Ureter (tissue), 1 donor: ENCODE measurements at regions not wholly inside any gene's neighbourhood (a gene's known extent, or its start where the extent isn't known, plus 50 kb on each side); places are given as distances from the start of the nearest gene placed in this dataset.

Experiments
- DNase-seq: peaks from one replicate; pipeline ENCODE4 v3.0.0-alpha.2; 2020; ENCODE audit warnings: low spot score
- donor health status: DM: yes; HTN: yes; CAD: no.

- no peak for DNase-seq
Measured at GRCh38 chr1:37272626-37273025, 201.8 kb upstream of the ZC3H12A start.

- no peak for DNase-seq
Measured at GRCh38 chr1:37274486-37274885, 199.9 kb upstream of the ZC3H12A start.

GRCh38 chr1:37274938-37275631, 199.3 kb upstream of the ZC3H12A start:
- no peak for DNase-seq

- DNase-seq, result no peak
Measured at GRCh38 chr1:37277366-37277765, 197.0 kb upstream of the ZC3H12A start.

- no peak for DNase-seq
Measured at GRCh38 chr1:37281354-37281753, 193.0 kb upstream of the ZC3H12A start.

GRCh38 chr1:37282764-37283163, 191.6 kb upstream of the ZC3H12A start:
- no peak for DNase-seq

GRCh38 chr1:37284053-37284452, 190.3 kb upstream of the ZC3H12A start:
- no peak for DNase-seq

GRCh38 chr1:37286881-37287280, 187.5 kb upstream of the ZC3H12A start:
- no peak for DNase-seq

- DNase-seq, result no peak
Measured at GRCh38 chr1:37288900-37289299, 185.5 kb upstream of the ZC3H12A start.

GRCh38 chr1:37290718-37291117, 183.7 kb upstream of the ZC3H12A start:
- no peak for DNase-seq

- no peak for DNase-seq
Measured at GRCh38 chr1:37292789-37293188, 181.6 kb upstream of the ZC3H12A start.

GRCh38 chr1:37294096-37294495, 180.3 kb upstream of the ZC3H12A start:
- no peak for DNase-seq

- no peak for DNase-seq
Measured at GRCh38 chr1:37294529-37294928, 179.9 kb upstream of the ZC3H12A start.

GRCh38 chr1:37298769-37299168, 175.6 kb upstream of the ZC3H12A start:
- no peak for DNase-seq

- no peak for DNase-seq
Measured at GRCh38 chr1:37299216-37299615, 175.2 kb upstream of the ZC3H12A start.

- no peak for DNase-seq
Measured at GRCh38 chr1:37303884-37304574, 170.4 kb upstream of the ZC3H12A start.

GRCh38 chr1:37305108-37305507, 169.3 kb upstream of the ZC3H12A start:
- DNase-seq, result no peak

GRCh38 chr1:37305841-37306240, 168.5 kb upstream of the ZC3H12A start:
- DNase-seq, result no peak

GRCh38 chr1:37306461-37306860, 167.9 kb upstream of the ZC3H12A start:
- no peak for DNase-seq

GRCh38 chr1:37306871-37307270, 167.5 kb upstream of the ZC3H12A start:
- no peak for DNase-seq

GRCh38 chr1:37308031-37308960, 166.1 kb upstream of the ZC3H12A start:
- DNase-seq, result no peak

GRCh38 chr1:37309574-37309973, 164.8 kb upstream of the ZC3H12A start:
- no peak for DNase-seq

- no peak for DNase-seq
Measured at GRCh38 chr1:37310064-37310463, 164.3 kb upstream of the ZC3H12A start.
